Liver (tissue), 8 donors: ENCODE measurements at regions not wholly inside any gene's neighbourhood (a gene's known extent, or its start where the extent isn't known, plus 50 kb on each side); places are given as distances from the start of the nearest gene placed in this dataset.

Experiments
- DNase-seq: peaks from one replicate; pipeline ENCODE4 v3.0.0-alpha.2; 2017; ENCODE audit warnings: low spot score
- H3K27ac ChIP-seq, 2 donors: one replicate each; pipeline ENCODE4 v1.7.0; 2013; ENCODE audit warnings: inconsistent platforms in 2 of 2, low read length in 2 of 2, control low read depth in 1 of 2, low read depth in 1 of 2, mild to moderate bottlenecking in 1 of 2
- H3K27me3 ChIP-seq, 4 donors: one replicate each; pipeline versions ENCODE4 v1.6.1 to v1.7.0; 2013; ENCODE audit warnings: low read length in 3 of 4, inconsistent platforms in 1 of 4, mild to moderate bottlenecking in 1 of 4, moderate library complexity in 1 of 4; ENCODE audit not compliant: control insufficient read depth in 4 of 4, insufficient read depth in 4 of 4
- H3K36me3 ChIP-seq, 4 donors: one replicate each; pipeline versions ENCODE4 v1.6.1 to v1.7.0; 2013; ENCODE audit warnings: low read length in 3 of 4, mild to moderate bottlenecking in 3 of 4, low read depth in 1 of 4, moderate library complexity in 1 of 4; ENCODE audit not compliant: control insufficient read depth in 4 of 4, insufficient read depth in 3 of 4
- H3K4me1 ChIP-seq, 4 donors: one replicate each; pipeline versions ENCODE4 v1.6.1 to v1.7.0; 2013; ENCODE audit warnings: low read length in 3 of 4, mild to moderate bottlenecking in 3 of 4, moderate library complexity in 1 of 4; ENCODE audit not compliant: control insufficient read depth in 4 of 4, insufficient read depth in 4 of 4
- H3K4me3 ChIP-seq, 3 donors: one replicate each; pipeline versions ENCODE4 v1.6.1 to v1.7.0; 2013; ENCODE audit warnings: low read length in 3 of 3, control low read depth in 1 of 3, low read depth in 1 of 3, mild to moderate bottlenecking in 1 of 3
- H3K9ac ChIP-seq, 2 donors: one replicate each; pipeline ENCODE4 v1.7.0; 2013; ENCODE audit warnings: low read length in 2 of 2, mild to moderate bottlenecking in 2 of 2, moderate library complexity in 2 of 2, control low read depth in 1 of 2, low read depth in 1 of 2
- H3K9me3 ChIP-seq, 4 donors: one replicate each; pipeline versions ENCODE4 v1.6.1 to v1.7.0; 2013; ENCODE audit warnings: low read length in 3 of 4; ENCODE audit not compliant: control insufficient read depth in 4 of 4
- ATF3 ChIP-seq: IDR thresholded peaks from 2 replicates; pipeline ENCODE4 v1.6.1; 2016; ENCODE audit warnings: antibody characterized with exemption
- CTCF ChIP-seq: fragments of 150-350 bp; IDR thresholded peaks from 2 replicates; pipeline ENCODE4 v1.5.1; 2017; ENCODE audit warnings: improper control_type of control experiment, low read depth, low read length; ENCODE audit not compliant: missing input control
- FOXA1 ChIP-seq: IDR thresholded peaks from 2 replicates; pipeline ENCODE4 v1.6.1; 2016; ENCODE audit warnings: antibody characterized with exemption
- FOXA2 ChIP-seq: IDR thresholded peaks from 2 replicates; pipeline ENCODE4 v1.6.1; 2016; ENCODE audit warnings: antibody characterized with exemption
- GABPA ChIP-seq, 2 donors: IDR thresholded peaks in 1 of 2; conservative IDR thresholded peaks in 1 of 2; 2 replicates each; pipeline ENCODE4 v1.6.1; 2016; ENCODE audit warnings: antibody characterized with exemption in 2 of 2, mild to moderate bottlenecking in 1 of 2, moderate library complexity in 1 of 2
- HNF4A ChIP-seq, 2 donors: conservative IDR thresholded peaks; 2 replicates each; pipeline ENCODE4 v1.6.1; 2016; ENCODE audit warnings: antibody characterized with exemption in 2 of 2, mild to moderate bottlenecking in 2 of 2
- HNF4G ChIP-seq: IDR thresholded peaks from 2 replicates; pipeline ENCODE4 v1.6.1; 2016; ENCODE audit warnings: antibody characterized with exemption
- JUND ChIP-seq, 2 donors: IDR thresholded peaks; 2 replicates each; pipeline ENCODE4 v1.6.1; 2016; ENCODE audit warnings: antibody characterized with exemption in 2 of 2
- MAX ChIP-seq: IDR thresholded peaks from 2 replicates; pipeline ENCODE4 v1.6.1; 2016; ENCODE audit warnings: antibody characterized with exemption
- REST ChIP-seq: IDR thresholded peaks from 2 replicates; pipeline ENCODE4 v1.6.1; 2016; ENCODE audit warnings: antibody characterized with exemption, mild to moderate bottlenecking
- RXRA ChIP-seq, 2 donors: IDR thresholded peaks; 2 replicates each; pipeline ENCODE4 v1.6.1; 2017 to 2018; ENCODE audit warnings: antibody characterized with exemption in 2 of 2, mild to moderate bottlenecking in 1 of 2
- SP1 ChIP-seq: IDR thresholded peaks from 2 replicates; pipeline ENCODE4 v1.6.1; 2018; ENCODE audit warnings: antibody characterized with exemption, mild to moderate bottlenecking
- ZBTB33 ChIP-seq: IDR thresholded peaks from 2 replicates; pipeline ENCODE4 v1.6.1; 2016; ENCODE audit warnings: antibody characterized with exemption
- WGBS: extraction: QIAGEN DNeasy Blood & Tissue Kit; methylation state at CpG from one replicate; pipeline ENCODE4 v1.1.7; 2013; 5-methylcytosine and 5-hydroxymethylcytosine counted together
- donor health status: healthy.
- donor health status: healthy.
- donor health status: healthy.
- donor health status: healthy.
- donor health status: healthy.

GRCh38 chr3:21024563-21024962 is 726.4 kb downstream of the ZNF385D start (continued):
- no peak for TF ChIP-seq ATF3
- TF ChIP-seq FOXA1, result no peak
- no peak for TF ChIP-seq CTCF
- no peak for TF ChIP-seq GABPA (IDR thresholded peaks at IDR 0.05 in 1 of 2, conservative IDR thresholded peaks at IDR 0.05 in 1 of 2)

GRCh38 chr3:21020681-21021080 is 730.3 kb downstream of the ZNF385D start:
- Histone ChIP-seq H3K27ac (no peak overlapping the region), H3K4me1 (no peaks in the 10 kb centered on the region), H3K36me3 (no peaks in the 10 kb centered on the region), H3K4me3 (no peak overlapping the region), H3K9ac (no peak overlapping the region), H3K9me3 (no peaks in the 10 kb centered on the region), H3K27me3 (no peaks in the 10 kb centered on the region)
- no peak for DNase-seq
- 72% methylated on average over 5 of the region's 5 CpGs for WGBS
- no peak for TF ChIP-seq HNF4G
- no peak for TF ChIP-seq GABPA (IDR thresholded peaks at IDR 0.05 in 1 of 2, conservative IDR thresholded peaks at IDR 0.05 in 1 of 2)
- no peak for TF ChIP-seq HNF4A (conservative IDR thresholded peaks at IDR 0.05)
- TF ChIP-seq FOXA2, result no peak
- no peak for TF ChIP-seq MAX
- TF ChIP-seq CTCF, result no peak
- TF ChIP-seq JUND (IDR thresholded peaks at IDR 0.05), result no peak
- TF ChIP-seq RXRA (IDR thresholded peaks at IDR 0.05), result no peak
- TF ChIP-seq SP1, result no peak
- no peak for TF ChIP-seq REST
- TF ChIP-seq ZBTB33, result no peak
